Mesenchymal stem cell (in vitro differentiated cells and primary cell): ENCODE measurements at regions not wholly inside any gene's neighbourhood (a gene's known extent, or its start where the extent isn't known, plus 50 kb on each side); places are given as distances from the start of the nearest gene placed in this dataset.

ENCODE experiments used
- DNase-seq: peaks from one replicate; pipeline ENCODE4 v3.0.0-alpha.2; 2013
- H2AFZ ChIP-seq: one replicate; pipeline ENCODE4 v1.6.1; 2013; ENCODE audit warnings: low read depth, mild to moderate bottlenecking, control low read depth, inconsistent platforms, low read length, moderate library complexity
- H2AK5ac ChIP-seq: 2 replicates; pipeline ENCODE4 v1.6.1; 2013; ENCODE audit warnings: low read length, moderate library complexity, mild to moderate bottlenecking, inconsistent platforms; ENCODE audit not compliant: severe bottlenecking
- H2BK120ac ChIP-seq: one replicate; pipeline ENCODE4 v1.6.1; 2013; ENCODE audit warnings: low read depth, mild to moderate bottlenecking, inconsistent platforms, low read length, moderate library complexity
- H2BK12ac ChIP-seq, 2 experiments: one replicate each; pipeline ENCODE4 v1.6.1; 2013; ENCODE audit warnings: inconsistent platforms in 2 of 2, low read length in 2 of 2, mild to moderate bottlenecking in 2 of 2, moderate library complexity in 2 of 2, control low read depth in 1 of 2
- H2BK15ac ChIP-seq: one replicate; pipeline ENCODE4 v1.6.1; 2013; ENCODE audit warnings: mild to moderate bottlenecking, low read depth, inconsistent platforms; ENCODE audit not compliant: poor library complexity, severe bottlenecking
- H2BK5ac ChIP-seq: 2 replicates; pipeline ENCODE4 v1.6.1; 2013; ENCODE audit warnings: low read depth, mild to moderate bottlenecking, low read length, control low read depth, inconsistent platforms; ENCODE audit not compliant: poor library complexity, severe bottlenecking
- H3K14ac ChIP-seq, 2 experiments: one replicate each; pipeline ENCODE4 v1.6.1; 2013; ENCODE audit warnings: inconsistent platforms in 2 of 2, low read length in 2 of 2, control low read depth in 1 of 2, mild to moderate bottlenecking in 1 of 2, moderate library complexity in 1 of 2
- H3K18ac ChIP-seq, 2 experiments: one replicate each; pipeline ENCODE4 v1.6.1; 2013; ENCODE audit warnings: inconsistent platforms in 2 of 2, low read length in 2 of 2, control low read depth in 1 of 2, low read depth in 1 of 2, mild to moderate bottlenecking in 1 of 2
- H3K23ac ChIP-seq, 2 experiments: one replicate each; pipeline ENCODE4 v1.6.1; 2013; ENCODE audit warnings: inconsistent platforms in 2 of 2, low read length in 2 of 2, mild to moderate bottlenecking in 2 of 2, moderate library complexity in 2 of 2, control low read depth in 1 of 2
- H3K27ac ChIP-seq: 2 replicates; pipeline ENCODE4 v1.5.1; 2013; ENCODE audit warnings: mild to moderate bottlenecking, moderate library complexity, low read length, control low read depth, inconsistent platforms; ENCODE audit not compliant: poor library complexity, severe bottlenecking
- H3K27me3 ChIP-seq, 2 experiments: 2 replicates each; pipeline versions ENCODE4 v1.6.1 to v1.7.0; 2013; ENCODE audit warnings: low read length in 2 of 2, mild to moderate bottlenecking in 2 of 2, moderate library complexity in 2 of 2, control low read depth in 1 of 2, inconsistent platforms in 1 of 2; ENCODE audit not compliant: control insufficient read depth in 1 of 2, insufficient read depth in 1 of 2
- H3K36me3 ChIP-seq, 2 experiments: 2 replicates each; pipeline versions ENCODE4 v1.6.1 to v1.7.0; 2013; ENCODE audit warnings: low read length in 2 of 2, control low read depth in 1 of 2, inconsistent platforms in 1 of 2, low read depth in 1 of 2, mild to moderate bottlenecking in 1 of 2; ENCODE audit not compliant: insufficient read depth in 2 of 2, control insufficient read depth in 1 of 2
- H3K4ac ChIP-seq, 2 experiments: one replicate each; pipeline ENCODE4 v1.6.1; 2013; ENCODE audit warnings: inconsistent platforms in 2 of 2, low read length in 2 of 2, mild to moderate bottlenecking in 2 of 2, moderate library complexity in 2 of 2, control low read depth in 1 of 2, low read depth in 1 of 2
- H3K4me1 ChIP-seq: 2 replicates; pipeline ENCODE4 v1.6.1; 2013; ENCODE audit warnings: low read depth, low read length, control low read depth; ENCODE audit not compliant: control insufficient read depth, insufficient read depth
- H3K4me2 ChIP-seq: 2 replicates; pipeline ENCODE4 v1.6.1; 2013; ENCODE audit warnings: low read length, mild to moderate bottlenecking, inconsistent platforms; ENCODE audit not compliant: poor library complexity, severe bottlenecking
- H3K4me3 ChIP-seq, 2 experiments: 2 replicates each; pipeline versions ENCODE4 v1.5.1 to v1.7.0; 2013; ENCODE audit warnings: low read length in 2 of 2, mild to moderate bottlenecking in 2 of 2, control low read depth in 1 of 2, low read depth in 1 of 2; ENCODE audit not compliant: insufficient read depth in 1 of 2
- H3K79me1 ChIP-seq: replicated peaks from 2 replicates; pipeline ENCODE4 v1.6.1; 2013; ENCODE audit warnings: mild to moderate bottlenecking, control low read depth, low read length, inconsistent platforms; ENCODE audit not compliant: poor library complexity, severe bottlenecking
- H3K9ac ChIP-seq: 2 replicates; pipeline ENCODE4 v1.7.0; 2013; ENCODE audit warnings: mild to moderate bottlenecking, low read length, moderate library complexity
- H3K9me3 ChIP-seq: 2 replicates; pipeline ENCODE4 v1.7.0; 2013; ENCODE audit warnings: mild to moderate bottlenecking, low read length; ENCODE audit not compliant: control insufficient read depth
- H4K8ac ChIP-seq: one replicate; pipeline ENCODE4 v1.6.1; 2013; ENCODE audit warnings: inconsistent platforms, mild to moderate bottlenecking, low read length, moderate library complexity
- H4K91ac ChIP-seq: one replicate; pipeline ENCODE4 v1.6.1; 2013; ENCODE audit warnings: mild to moderate bottlenecking, low read length, inconsistent platforms
- WGBS: methylation state at CpG from one replicate; pipeline ENCODE4 v1.1.7; 2013; ENCODE audit warnings: mixed read lengths; 5-methylcytosine and 5-hydroxymethylcytosine counted together

GRCh38 chr16:59330019-59330670 is 596.0 kb upstream of the GOT2 start:
- Histone ChIP-seq H2AK5ac (no peak overlapping the region), H3K79me1 (no peaks in the 10 kb centered on the region), H3K4me1 (peaks cover 5% of the 10 kb centered on the region), H4K8ac (no peak overlapping the region), H3K9ac (no peak overlapping the region), H3K36me3 (no peaks in the 10 kb centered on the region), H3K9me3 (no peaks in the 10 kb centered on the region), H3K18ac (no peak overlapping the region), H2AFZ (no peak overlapping the region), H2BK15ac (no peak overlapping the region), H3K4ac (no peak overlapping the region), H2BK120ac (no peak overlapping the region), H3K27me3 (no peaks in the 10 kb centered on the region), H3K23ac (no peak overlapping the region), H3K27ac (peak overlapping the region; percentile 39), H3K14ac (no peak overlapping the region), H4K91ac (no peak overlapping the region), H3K4me2 (no peak overlapping the region), H2BK12ac (no peak overlapping the region), H3K4me3 (no peak overlapping the region), H2BK5ac (no peak overlapping the region)
- whole genome bisulfite sequencing = 100% methylated on average over 1 of the region's 2 CpGs
- DNase-seq = peak; percentile 6

- no peak overlapping the region for H3K27ac ChIP-seq
- H2BK5ac ChIP-seq = no peak overlapping the region
- H2AK5ac ChIP-seq = peak overlapping the region; percentile 65
- no peak overlapping the region for H4K91ac ChIP-seq
- H3K9ac ChIP-seq = no peak overlapping the region
- no peaks in the 10 kb centered on the region for H3K9me3 ChIP-seq
- H3K4me2 ChIP-seq = no peak overlapping the region
- H3K79me1 ChIP-seq = no peaks in the 10 kb centered on the region
- H3K14ac ChIP-seq = no peak overlapping the region
- H3K27me3 ChIP-seq = no peaks in the 10 kb centered on the region
- H3K36me3 ChIP-seq = no peaks in the 10 kb centered on the region
- no peak for DNase-seq
- no peak overlapping the region for H3K4me3 ChIP-seq
- WGBS = 82% methylated on average over 1 of the region's 2 CpGs
- no peak overlapping the region for H2AFZ ChIP-seq
- H2BK15ac ChIP-seq = no peak overlapping the region
- H2BK12ac ChIP-seq = no peak overlapping the region
- H3K18ac ChIP-seq = no peak overlapping the region
- H3K4me1 ChIP-seq = peaks cover 8% of the 10 kb centered on the region
- H2BK120ac ChIP-seq = no peak overlapping the region
- no peak overlapping the region for H4K8ac ChIP-seq
- no peak overlapping the region for H3K23ac ChIP-seq
- H3K4ac ChIP-seq = no peak overlapping the region
Observed at GRCh38 chr16:59328961-59329360, 594.8 kb upstream of the GOT2 start.

DNA sequence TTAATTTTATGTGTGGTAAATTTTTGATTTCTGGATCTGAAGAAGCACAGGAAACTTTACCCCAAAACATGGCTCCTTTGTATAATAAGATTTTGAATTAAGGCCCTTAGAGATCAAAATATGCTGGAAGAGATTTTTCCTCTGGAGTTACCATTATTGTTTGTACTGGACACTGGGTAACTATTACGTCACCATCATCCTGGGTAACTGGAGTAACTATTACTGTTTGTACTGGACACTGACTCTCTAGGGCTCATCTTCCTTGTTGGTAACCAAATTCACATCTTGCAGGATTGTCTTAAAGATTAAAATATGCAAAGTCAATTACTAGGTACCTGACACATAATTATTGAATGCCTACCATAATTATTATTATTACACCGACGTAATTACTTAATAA is 593.8 kb upstream of the GOT2 start:
- H3K4me2 ChIP-seq = no peak overlapping the region
- no peak overlapping the region for H2BK15ac ChIP-seq
- no peak overlapping the region for H3K18ac ChIP-seq
- H2BK120ac ChIP-seq = no peak overlapping the region
- H4K8ac ChIP-seq = no peak overlapping the region
- no peak overlapping the region for H3K27ac ChIP-seq
- H3K27me3 ChIP-seq = no peaks in the 10 kb centered on the region
- H3K79me1 ChIP-seq = no peaks in the 10 kb centered on the region
- no peaks in the 10 kb centered on the region for H3K36me3 ChIP-seq
- no peak overlapping the region for H2AFZ ChIP-seq
- no peak overlapping the region for H4K91ac ChIP-seq
- 100% methylated on average over 1 of the region's 3 CpGs for WGBS
- H2BK5ac ChIP-seq = no peak overlapping the region
- H2AK5ac ChIP-seq = no peak overlapping the region
- H3K4me1 ChIP-seq = peaks cover 8% of the 10 kb centered on the region
- H3K14ac ChIP-seq = no peak overlapping the region
- DNase-seq = no peak
- H3K4me3 ChIP-seq = no peak overlapping the region
- H3K9me3 ChIP-seq = no peaks in the 10 kb centered on the region
- H3K23ac ChIP-seq = no peak overlapping the region
- no peak overlapping the region for H3K9ac ChIP-seq
- H2BK12ac ChIP-seq = no peak overlapping the region
- H3K4ac ChIP-seq = no peak overlapping the region

GRCh38 chr16:59326955-59327354 is 592.8 kb upstream of the GOT2 start:
- Histone ChIP-seq H2BK5ac (no peak overlapping the region), H3K9me3 (no peaks in the 10 kb centered on the region)
- WGBS = 46% methylated on average over 2 of the region's 2 CpGs

More at GRCh38 chr16:59326955-59327354, 592.8 kb upstream of the GOT2 start:
- no peak overlapping the region for H3K4ac ChIP-seq
- no peak overlapping the region for H4K91ac ChIP-seq
- H3K18ac ChIP-seq = no peak overlapping the region
- no peak overlapping the region for H2AK5ac ChIP-seq
- no peak overlapping the region for H2BK120ac ChIP-seq
- no peaks in the 10 kb centered on the region for H3K79me1 ChIP-seq
- no peak overlapping the region for H2BK15ac ChIP-seq
- DNase-seq = no peak
- no peak overlapping the region for H3K9ac ChIP-seq
- no peak overlapping the region for H2AFZ ChIP-seq
- no peaks in the 10 kb centered on the region for H3K36me3 ChIP-seq
- H3K4me3 ChIP-seq = no peak overlapping the region
- no peak overlapping the region for H3K14ac ChIP-seq
- H3K4me2 ChIP-seq = no peak overlapping the region
- H2BK12ac ChIP-seq = no peak overlapping the region
- no peak overlapping the region for H4K8ac ChIP-seq
- no peaks in the 10 kb centered on the region for H3K27me3 ChIP-seq
- peak overlapping the region; percentile 29 for H3K27ac ChIP-seq
- no peak overlapping the region for H3K23ac ChIP-seq
- peaks cover 8% of the 10 kb centered on the region for H3K4me1 ChIP-seq
